ENCODE measurements at regions not wholly inside any gene's neighbourhood (a gene's known extent, or its start where the extent isn't known, plus 50 kb on each side); places are given as distances from the start of the nearest gene placed in this dataset.

DNA sequence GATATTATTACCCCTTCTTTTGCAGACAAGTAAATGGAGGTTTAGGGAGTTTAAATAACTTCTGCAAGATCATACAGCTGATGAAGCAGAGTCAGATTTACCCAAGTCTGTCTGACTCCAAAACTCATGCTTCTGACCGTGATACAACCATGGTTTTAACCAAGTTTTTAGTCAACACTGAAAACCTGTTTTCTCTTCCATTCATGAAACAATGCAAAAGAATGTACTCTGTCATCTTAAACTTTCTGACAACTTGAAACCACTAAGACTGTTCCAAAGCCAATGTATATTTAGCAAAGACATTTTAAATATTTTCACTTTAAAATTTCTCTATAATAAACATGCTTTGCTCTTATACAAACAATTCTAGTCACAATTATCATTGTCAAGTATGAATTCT is 77.0 kb upstream of the RBMS3 start:
- no peak for DNase-seq

GRCh38 chr3:29207427-29207826 is 73.4 kb upstream of the RBMS3 start:
- no peak for DNase-seq

DNA sequence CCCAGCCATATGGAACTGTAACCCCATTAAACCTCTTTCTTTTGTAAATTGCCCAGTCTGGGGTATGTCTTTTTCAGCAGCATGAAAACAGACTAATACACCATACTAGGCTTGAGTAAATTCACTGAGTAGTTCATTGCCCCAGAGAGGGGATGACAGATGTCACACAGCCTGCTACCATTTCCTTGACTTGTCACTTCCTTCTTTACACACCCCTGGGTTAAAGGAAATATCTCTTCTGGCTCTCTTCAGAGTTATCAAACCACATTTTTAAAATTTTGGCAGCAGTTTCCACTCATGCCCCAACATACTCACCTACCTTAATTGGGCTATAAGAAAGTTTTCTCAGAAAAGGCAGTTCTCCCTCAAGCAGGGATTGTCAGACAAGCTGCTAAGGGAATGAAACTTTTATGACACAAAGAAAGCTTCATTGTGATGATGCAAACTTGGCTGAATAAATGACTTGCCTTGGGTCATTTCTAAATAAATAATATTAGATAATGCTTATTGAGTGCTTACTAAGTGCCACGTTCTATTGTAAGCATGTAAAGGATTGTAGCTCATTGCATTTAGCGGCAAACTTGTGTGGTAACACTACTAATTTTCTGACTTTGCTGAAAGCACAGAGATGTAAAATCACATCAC is 68.0 kb upstream of the RBMS3 start:
- DNase-seq: no peak

- peak; percentile 22 for DNase-seq
These were observed 66.7 kb upstream of the RBMS3 start for GRCh38 chr3:29214009-29214658.

GRCh38 chr3:29215948-29216347 is 64.9 kb upstream of the RBMS3 start:
- DNase-seq: no peak

DNA sequence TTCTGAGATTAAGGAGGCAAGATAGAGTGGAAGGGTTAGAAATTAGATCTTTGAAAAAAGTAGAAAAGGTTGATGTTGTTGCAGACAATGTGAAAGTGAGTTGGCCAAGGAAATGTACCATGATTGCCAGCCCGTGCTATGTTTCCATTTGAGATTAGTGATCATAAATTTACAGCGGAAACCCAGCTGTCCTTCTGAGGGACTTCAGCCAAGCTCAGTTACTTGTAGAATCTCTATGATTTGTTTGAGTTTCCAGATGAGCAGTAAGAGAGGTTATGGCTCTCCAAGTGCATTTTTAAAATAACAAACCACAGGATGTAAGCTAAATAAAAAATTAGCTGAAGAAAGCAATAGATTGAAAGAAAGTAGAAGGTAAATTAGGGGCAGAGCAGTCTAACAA is 54.2 kb upstream of the RBMS3 start:
- no peak for DNase-seq

GRCh38 chr3:29227307-29227706 is 53.6 kb upstream of the RBMS3 start:
- DNase-seq: no peak
